Upper lobe of left lung (tissue), 4 donors: ENCODE measurements at regions not wholly inside any gene's neighbourhood (a gene's known extent, or its start where the extent isn't known, plus 50 kb on each side); places are given as distances from the start of the nearest gene placed in this dataset.

Source experiments
- POLR2A ChIP-seq, 4 donors: fragments of 450-650 bp; IDR thresholded peaks; one replicate each; pipeline ENCODE4 v1.5.1; 2016 to 2017; ENCODE audit warnings: antibody characterized with exemption in 4 of 4, mild to moderate bottlenecking in 2 of 4
- POLR2AphosphoS5 ChIP-seq, 2 donors: sonication (generic); formaldehyde crosslinking; IDR thresholded peaks; one replicate each; pipeline ENCODE4 v1.5.1; 2017; ENCODE audit warnings: antibody characterized with exemption in 2 of 2
- TF ChIP-seq, protein P1 (sequence below), 6 experiments: fragments of 450-650 bp in 4 of 6; fragments of 200-600 bp in 2 of 6; sonication (generic) in 2 of 6; IDR thresholded peaks; one replicate each; pipeline ENCODE4 v1.5.1; 2016 to 2019; ENCODE audit warnings: antibody characterized with exemption in 6 of 6

DNA sequence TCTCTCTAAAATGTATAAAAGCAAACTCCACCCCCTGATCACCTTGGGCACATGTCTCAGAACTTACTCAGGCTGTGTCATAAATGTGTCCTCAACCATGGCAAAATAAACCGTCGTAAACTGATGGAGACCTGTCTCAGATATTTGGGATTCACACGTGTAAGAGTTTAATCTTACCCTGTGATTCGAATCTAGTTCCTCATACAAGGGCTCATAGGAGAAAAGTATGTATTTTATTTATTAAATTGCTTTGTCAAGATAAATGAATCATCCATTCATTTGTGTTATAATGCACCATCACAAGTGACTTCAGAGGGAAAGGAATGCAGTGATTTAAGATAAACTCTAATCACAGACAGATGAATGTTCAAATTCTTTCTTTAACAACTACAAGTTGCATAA, 712.5 kb upstream of the LRATD1 start:
- TF ChIP-seq, protein P1, sequence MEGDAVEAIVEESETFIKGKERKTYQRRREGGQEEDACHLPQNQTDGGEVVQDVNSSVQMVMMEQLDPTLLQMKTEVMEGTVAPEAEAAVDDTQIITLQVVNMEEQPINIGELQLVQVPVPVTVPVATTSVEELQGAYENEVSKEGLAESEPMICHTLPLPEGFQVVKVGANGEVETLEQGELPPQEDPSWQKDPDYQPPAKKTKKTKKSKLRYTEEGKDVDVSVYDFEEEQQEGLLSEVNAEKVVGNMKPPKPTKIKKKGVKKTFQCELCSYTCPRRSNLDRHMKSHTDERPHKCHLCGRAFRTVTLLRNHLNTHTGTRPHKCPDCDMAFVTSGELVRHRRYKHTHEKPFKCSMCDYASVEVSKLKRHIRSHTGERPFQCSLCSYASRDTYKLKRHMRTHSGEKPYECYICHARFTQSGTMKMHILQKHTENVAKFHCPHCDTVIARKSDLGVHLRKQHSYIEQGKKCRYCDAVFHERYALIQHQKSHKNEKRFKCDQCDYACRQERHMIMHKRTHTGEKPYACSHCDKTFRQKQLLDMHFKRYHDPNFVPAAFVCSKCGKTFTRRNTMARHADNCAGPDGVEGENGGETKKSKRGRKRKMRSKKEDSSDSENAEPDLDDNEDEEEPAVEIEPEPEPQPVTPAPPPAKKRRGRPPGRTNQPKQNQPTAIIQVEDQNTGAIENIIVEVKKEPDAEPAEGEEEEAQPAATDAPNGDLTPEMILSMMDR (IDR thresholded peaks at IDR 0.05): no peak
- no peak for TF ChIP-seq POLR2AphosphoS5 (IDR thresholded peaks at IDR 0.05)
- TF ChIP-seq POLR2A (IDR thresholded peaks at IDR 0.05): no peak
